ENCODE measurements at regions not wholly inside any gene's neighbourhood (a gene's known extent, or its start where the extent isn't known, plus 50 kb on each side); places are given as distances from the start of the nearest gene placed in this dataset.

DNA sequence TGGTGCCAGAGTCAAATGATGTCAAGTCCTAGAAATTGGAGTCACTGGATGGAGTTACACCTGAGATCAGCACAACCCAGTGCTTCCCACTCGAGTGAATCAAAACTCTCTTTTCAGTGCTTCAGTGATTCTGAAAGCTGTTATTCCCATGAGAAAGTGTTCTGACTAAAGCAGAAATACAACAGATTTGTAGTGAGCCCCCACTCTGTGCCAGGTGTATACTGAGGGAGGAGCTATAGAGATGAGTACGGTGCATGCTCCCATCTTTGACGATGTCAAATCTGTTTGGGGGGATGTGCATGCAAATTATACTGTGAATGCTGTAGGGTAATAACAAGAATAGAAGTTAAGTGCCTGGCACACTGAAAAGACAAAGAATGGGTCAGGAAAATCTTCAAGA, 330.2 kb downstream of the HS3ST1 start:
- TF ChIP-seq POLR2A (IDR thresholded peaks at IDR 0.05), result no peak

DNA sequence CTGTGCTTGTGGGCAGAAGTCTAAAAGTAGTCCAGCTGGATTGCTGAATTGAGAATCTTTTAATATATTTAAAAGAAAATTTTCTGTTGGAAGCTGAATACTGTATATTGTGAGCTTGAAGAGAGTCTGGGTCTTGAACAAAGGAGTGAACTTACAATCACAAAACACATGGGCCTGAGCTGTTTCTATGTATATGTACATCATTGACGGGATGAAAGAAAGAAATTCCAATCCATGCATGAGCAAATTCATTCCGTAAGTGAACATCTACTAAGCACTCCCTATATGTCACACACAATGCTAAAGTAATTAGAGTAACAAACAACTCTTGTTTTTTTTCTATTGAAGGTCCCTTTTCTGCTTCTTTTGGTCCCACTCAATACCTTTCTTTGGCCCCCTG, 331.0 kb downstream of the HS3ST1 start:
- 83 to 100% (median 91%) methylated on average over 2 of the region's 2 CpGs for WGBS, 4 donors
- DNase-seq, result no peak
- no peaks in the 10 kb centered on the region for H3K36me3 ChIP-seq (replicated peaks in 1 of 2)
- H3K4me3 ChIP-seq, result no peak overlapping the region
- no peaks in the 10 kb centered on the region for H3K4me1 ChIP-seq (replicated peaks in 1 of 2)
- no peak overlapping the region for H3K27ac ChIP-seq
- intact Hi-C loops (cut with DNase I), result no loop called here
- no peak for TF ChIP-seq POLR2A (IDR thresholded peaks at IDR 0.05)
- TF ChIP-seq, protein P1, sequence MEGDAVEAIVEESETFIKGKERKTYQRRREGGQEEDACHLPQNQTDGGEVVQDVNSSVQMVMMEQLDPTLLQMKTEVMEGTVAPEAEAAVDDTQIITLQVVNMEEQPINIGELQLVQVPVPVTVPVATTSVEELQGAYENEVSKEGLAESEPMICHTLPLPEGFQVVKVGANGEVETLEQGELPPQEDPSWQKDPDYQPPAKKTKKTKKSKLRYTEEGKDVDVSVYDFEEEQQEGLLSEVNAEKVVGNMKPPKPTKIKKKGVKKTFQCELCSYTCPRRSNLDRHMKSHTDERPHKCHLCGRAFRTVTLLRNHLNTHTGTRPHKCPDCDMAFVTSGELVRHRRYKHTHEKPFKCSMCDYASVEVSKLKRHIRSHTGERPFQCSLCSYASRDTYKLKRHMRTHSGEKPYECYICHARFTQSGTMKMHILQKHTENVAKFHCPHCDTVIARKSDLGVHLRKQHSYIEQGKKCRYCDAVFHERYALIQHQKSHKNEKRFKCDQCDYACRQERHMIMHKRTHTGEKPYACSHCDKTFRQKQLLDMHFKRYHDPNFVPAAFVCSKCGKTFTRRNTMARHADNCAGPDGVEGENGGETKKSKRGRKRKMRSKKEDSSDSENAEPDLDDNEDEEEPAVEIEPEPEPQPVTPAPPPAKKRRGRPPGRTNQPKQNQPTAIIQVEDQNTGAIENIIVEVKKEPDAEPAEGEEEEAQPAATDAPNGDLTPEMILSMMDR (IDR thresholded peaks at IDR 0.05), result no peak
- no peaks in the 10 kb centered on the region for H3K9me3 ChIP-seq (replicated peaks in 1 of 3)
- no peaks in the 10 kb centered on the region for H3K27me3 ChIP-seq

More for the DNA sequence above, 330.2 kb downstream of the HS3ST1 start:
- H3K36me3 ChIP-seq (replicated peaks in 1 of 2), result no peaks in the 10 kb centered on the region
- no peak overlapping the region for H3K27ac ChIP-seq
- no peaks in the 10 kb centered on the region for H3K4me1 ChIP-seq (replicated peaks in 1 of 2)
- H3K9me3 ChIP-seq (replicated peaks in 1 of 3), result no peaks in the 10 kb centered on the region
- 64 to 85% (median 75%) methylated on average over 3 of the region's 3 CpGs for WGBS, 4 donors
- H3K27me3 ChIP-seq, result no peaks in the 10 kb centered on the region
- H3K4me3 ChIP-seq, result no peak overlapping the region
- intact Hi-C loops (cut with DNase I), result no loop called here
- no peak for DNase-seq

DNA sequence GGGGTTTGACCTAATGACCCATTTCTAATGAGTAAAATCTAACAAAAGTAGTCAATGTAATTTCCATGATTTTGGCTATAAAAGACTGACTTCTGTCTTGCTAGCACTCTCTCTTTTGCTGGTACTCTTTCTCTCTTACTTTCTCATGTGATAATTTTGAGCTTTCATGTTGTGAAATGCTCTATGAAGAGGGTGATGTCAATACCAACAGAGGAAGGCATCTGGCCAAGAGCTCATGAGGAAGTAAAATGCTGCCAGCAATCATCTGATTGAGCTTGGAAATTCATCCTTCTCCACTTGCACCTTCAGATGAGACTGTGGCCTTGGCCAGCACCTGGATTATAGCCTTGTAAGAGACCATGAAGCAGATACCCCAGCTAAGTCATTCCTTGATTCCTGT, 347.7 kb downstream of the HS3ST1 start:
- no peak overlapping the region for H3K27ac ChIP-seq
- H3K9me3 ChIP-seq (replicated peaks in 1 of 3), result no peaks in the 10 kb centered on the region
- no peak for DNase-seq
- intact Hi-C loops (cut with DNase I), result no loop called here
- no peak overlapping the region for H3K4me3 ChIP-seq
- no peaks in the 10 kb centered on the region for H3K4me1 ChIP-seq (replicated peaks in 1 of 2)
- no peak for TF ChIP-seq POLR2A (IDR thresholded peaks at IDR 0.05)
- TF ChIP-seq, protein P1 (IDR thresholded peaks at IDR 0.05), result no peak
- H3K27me3 ChIP-seq, result no peaks in the 10 kb centered on the region
- no peaks in the 10 kb centered on the region for H3K36me3 ChIP-seq (replicated peaks in 1 of 2)

DNA sequence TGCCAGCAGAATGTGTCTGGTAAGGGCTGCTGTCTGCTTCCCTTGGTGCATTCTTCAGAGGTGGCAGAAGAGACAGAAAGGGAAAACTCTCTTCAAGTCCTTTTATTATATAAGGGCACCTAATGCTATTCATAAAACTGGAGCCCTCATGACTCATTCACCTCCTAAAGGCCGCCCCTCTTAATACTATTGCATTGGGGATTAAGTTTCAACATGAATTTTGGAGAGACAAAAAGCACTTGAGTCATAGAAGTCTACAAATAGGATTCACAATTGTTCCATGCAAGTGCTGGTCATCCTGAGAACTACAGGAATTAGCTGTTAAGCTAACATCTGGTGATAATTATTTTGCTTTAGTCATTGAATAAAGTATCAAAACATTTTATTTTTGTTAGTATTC, 349.5 kb downstream of the HS3ST1 start:
- no peak for DNase-seq
- H3K27ac ChIP-seq, result no peak overlapping the region
- TF ChIP-seq POLR2A (IDR thresholded peaks at IDR 0.05), result no peak
- TF ChIP-seq, protein P1 (IDR thresholded peaks at IDR 0.05), result no peak
- H3K4me3 ChIP-seq, result no peak overlapping the region
- no peaks in the 10 kb centered on the region for H3K27me3 ChIP-seq
- intact Hi-C loops (cut with DNase I), result no loop called here
- WGBS, 4 donors, result 62 to 88% (median 79%) methylated on average over 1 of the region's 1 CpG
- H3K9me3 ChIP-seq (replicated peaks in 1 of 3), result no peaks in the 10 kb centered on the region
- H3K4me1 ChIP-seq (replicated peaks in 1 of 2), result no peaks in the 10 kb centered on the region
- H3K36me3 ChIP-seq (replicated peaks in 1 of 2), result no peaks in the 10 kb centered on the region

DNA sequence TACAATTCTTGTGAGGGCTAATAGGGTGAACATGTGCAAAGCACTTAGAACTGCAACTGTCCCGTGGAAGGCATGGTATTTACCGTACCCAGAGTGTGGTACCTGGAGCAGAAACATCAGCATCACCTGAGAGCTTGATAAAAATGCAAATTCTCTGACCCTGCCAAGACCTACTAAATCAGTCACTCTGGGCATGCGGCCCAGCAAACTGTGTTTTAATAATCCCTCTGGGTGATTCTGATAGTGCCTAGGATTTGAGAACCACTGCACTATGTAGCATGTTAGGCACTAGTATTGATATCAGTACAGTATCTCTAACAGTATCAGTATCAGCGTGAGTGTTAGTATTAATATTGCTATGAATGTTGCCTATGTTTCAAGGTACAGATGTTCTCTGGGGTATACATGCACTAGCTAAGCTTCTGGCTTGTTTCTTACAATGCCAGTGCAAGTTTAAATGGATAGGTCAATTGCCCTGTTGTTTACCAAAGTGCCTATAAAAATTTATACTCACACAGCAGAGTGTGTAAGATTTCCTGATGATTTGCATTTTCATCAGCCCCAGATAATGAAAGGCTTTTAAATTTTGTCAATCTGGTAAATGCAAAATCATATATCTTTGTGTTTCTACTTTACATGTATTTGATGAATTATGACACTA, 354.0 kb downstream of the HS3ST1 start:
- Histone ChIP-seq H3K4me3 (no peak overlapping the region), H3K4me1 (replicated peaks in 1 of 2) (no peaks in the 10 kb centered on the region), H3K36me3 (replicated peaks in 1 of 2) (no peaks in the 10 kb centered on the region), H3K27ac (no peak overlapping the region), H3K9me3 (replicated peaks in 1 of 3) (no peaks in the 10 kb centered on the region), H3K27me3 (no peaks in the 10 kb centered on the region)
- DNase-seq, result no peak
- TF ChIP-seq, protein P1 (IDR thresholded peaks at IDR 0.05), result no peak
- TF ChIP-seq POLR2A (IDR thresholded peaks at IDR 0.05), result no peak
- WGBS, 4 donors, result 54 to 86% (median 74%) methylated on average over 3 to 4 of the region's 4 CpGs
- intact Hi-C loops (cut with DNase I), result no loop called here

Measured in adrenal gland (tissue), 9 donors.